ENCODE measurements at regions not wholly inside any gene's neighbourhood (a gene's known extent, or its start where the extent isn't known, plus 50 kb on each side); places are given as distances from the start of the nearest gene placed in this dataset.

- no peaks in the 10 kb centered on the region for H3K36me3 ChIP-seq (replicated peaks in 1 of 2; ENCODE audit: control insufficient read depth in 1 of 2, insufficient read depth in 2 of 2, low read length in 1 of 2)
- H4K20me1 ChIP-seq (ENCODE audit: insufficient read depth): no peaks in the 10 kb centered on the region
- H3K27me3 ChIP-seq (ENCODE audit: insufficient read depth): no peaks in the 10 kb centered on the region
- no peak overlapping the region for H3K27ac ChIP-seq (ENCODE audit: low read depth in 2 of 2, low read length in 1 of 2)
- H3K4me3 ChIP-seq (ENCODE audit: low read depth in 2 of 2, low read length in 1 of 2): no peak overlapping the region
- H3K9me3 ChIP-seq: no peaks in the 10 kb centered on the region
- no peak for TF ChIP-seq YY1 (IDR thresholded peaks at IDR 0.05; ENCODE audit: low read depth)
- ChIA-PET POLR2A (no interaction called here), CTCF (no interaction called here)
- 59% methylated on average over 12 of the region's 12 CpGs for WGBS (ENCODE audit: low lambda C conversion rate)
- H3F3A ChIP-seq (replicated peaks; ENCODE audit: insufficient read depth): no peaks in the 10 kb centered on the region
- H3K4me2 ChIP-seq: no peak overlapping the region
- no peak overlapping the region for H3K9ac ChIP-seq
- DNase-seq: no peak
- no peak overlapping the region for H2AFZ ChIP-seq (ENCODE audit: low read depth)
- H3K79me2 ChIP-seq (ENCODE audit: insufficient read depth): no peaks in the 10 kb centered on the region
- no peaks in the 10 kb centered on the region for H3K9me2 ChIP-seq
- no peaks in the 10 kb centered on the region for H3K4me1 ChIP-seq (ENCODE audit: control insufficient read depth in 1 of 2, insufficient read depth in 2 of 2, low read depth in 1 of 2, low read length in 1 of 2)
Observed at GRCh38 chr2:216974321-216975302, 114.7 kb upstream of the TNP1 start.

- Histone ChIP-seq H3K36me3 (replicated peaks in 1 of 2; ENCODE audit: control insufficient read depth in 1 of 2, insufficient read depth in 2 of 2, low read length in 1 of 2) (no peaks in the 10 kb centered on the region), H3K4me2 (no peak overlapping the region), H3K4me1 (ENCODE audit: control insufficient read depth in 1 of 2, insufficient read depth in 2 of 2, low read depth in 1 of 2, low read length in 1 of 2) (no peaks in the 10 kb centered on the region), H3K9ac (no peak overlapping the region), H3K9me2 (no peaks in the 10 kb centered on the region), H3K4me3 (ENCODE audit: low read depth in 2 of 2, low read length in 1 of 2) (no peak overlapping the region), H3F3A (replicated peaks; ENCODE audit: insufficient read depth) (no peaks in the 10 kb centered on the region), H3K27me3 (ENCODE audit: insufficient read depth) (no peaks in the 10 kb centered on the region), H3K27ac (ENCODE audit: low read depth in 2 of 2, low read length in 1 of 2) (no peak overlapping the region), H3K9me3 (no peaks in the 10 kb centered on the region), H3K79me2 (ENCODE audit: insufficient read depth) (no peaks in the 10 kb centered on the region), H2AFZ (ENCODE audit: low read depth) (no peak overlapping the region), H4K20me1 (ENCODE audit: insufficient read depth) (no peaks in the 10 kb centered on the region)
- DNase-seq: no peak
- ChIA-PET CTCF (interaction anchor here (1.3 kb wide), 1 partner anchor 195 kb away, joined by 3 read pairs; no protein-coding TSS in a partner anchor), POLR2A (no interaction called here)
- WGBS (ENCODE audit: low lambda C conversion rate): 61% methylated on average over 2 of the region's 2 CpGs
- TF ChIP-seq MXI1 (IDR thresholded peaks at IDR 0.05; ENCODE audit: low read depth, low read length): no peak
- no peak for TF ChIP-seq POLR2AphosphoS5 (IDR thresholded peaks at IDR 0.05; ENCODE audit: low read depth, low read length)
- TF ChIP-seq FOSL2 (IDR thresholded peaks at IDR 0.05; ENCODE audit: borderline replicate concordance, low read depth): no peak
- TF ChIP-seq IRF3 (IDR thresholded peaks at IDR 0.05; ENCODE audit: low read depth, low read length): no peak
- TF ChIP-seq RXRA (IDR thresholded peaks at IDR 0.05; ENCODE audit: borderline replicate concordance, low read depth): no peak
Observed at GRCh38 chr2:216971593-216971992, 111.7 kb upstream of the TNP1 start.

GRCh38 chr2:216970359-216970915, 110.6 kb upstream of the TNP1 start:
- no peak overlapping the region for H3K9ac ChIP-seq
- WGBS (ENCODE audit: low lambda C conversion rate): 56% methylated on average over 2 of the region's 2 CpGs
- H2AFZ ChIP-seq (ENCODE audit: low read depth): no peak overlapping the region
- no peaks in the 10 kb centered on the region for H3K36me3 ChIP-seq (replicated peaks in 1 of 2; ENCODE audit: control insufficient read depth in 1 of 2, insufficient read depth in 2 of 2, low read length in 1 of 2)
- H3K9me2 ChIP-seq: no peaks in the 10 kb centered on the region
- H3K4me1 ChIP-seq (ENCODE audit: control insufficient read depth in 1 of 2, insufficient read depth in 2 of 2, low read depth in 1 of 2, low read length in 1 of 2): no peaks in the 10 kb centered on the region
- DNase-seq: no peak
- ChIA-PET POLR2A (no interaction called here), CTCF (no interaction called here)
- no peak overlapping the region for H3K27ac ChIP-seq (ENCODE audit: low read depth in 2 of 2, low read length in 1 of 2)
- no peak for TF ChIP-seq POLR2AphosphoS5 (IDR thresholded peaks at IDR 0.05; ENCODE audit: low read depth, low read length)
- TF ChIP-seq RXRA (IDR thresholded peaks at IDR 0.05; ENCODE audit: borderline replicate concordance, low read depth): no peak
- TF ChIP-seq NFIC (IDR thresholded peaks at IDR 0.05; ENCODE audit: borderline replicate concordance): no peak
- no peaks in the 10 kb centered on the region for H4K20me1 ChIP-seq (ENCODE audit: insufficient read depth)
- H3K4me3 ChIP-seq (ENCODE audit: low read depth in 2 of 2, low read length in 1 of 2): no peak overlapping the region
- H3K9me3 ChIP-seq: no peaks in the 10 kb centered on the region
- H3K79me2 ChIP-seq (ENCODE audit: insufficient read depth): no peaks in the 10 kb centered on the region
- no peaks in the 10 kb centered on the region for H3F3A ChIP-seq (replicated peaks; ENCODE audit: insufficient read depth)
- no peaks in the 10 kb centered on the region for H3K27me3 ChIP-seq (ENCODE audit: insufficient read depth)
- H3K4me2 ChIP-seq: no peak overlapping the region
